ENCODE measurements at regions not wholly inside any gene's neighbourhood (a gene's known extent, or its start where the extent isn't known, plus 50 kb on each side); places are given as distances from the start of the nearest gene placed in this dataset.

DNA sequence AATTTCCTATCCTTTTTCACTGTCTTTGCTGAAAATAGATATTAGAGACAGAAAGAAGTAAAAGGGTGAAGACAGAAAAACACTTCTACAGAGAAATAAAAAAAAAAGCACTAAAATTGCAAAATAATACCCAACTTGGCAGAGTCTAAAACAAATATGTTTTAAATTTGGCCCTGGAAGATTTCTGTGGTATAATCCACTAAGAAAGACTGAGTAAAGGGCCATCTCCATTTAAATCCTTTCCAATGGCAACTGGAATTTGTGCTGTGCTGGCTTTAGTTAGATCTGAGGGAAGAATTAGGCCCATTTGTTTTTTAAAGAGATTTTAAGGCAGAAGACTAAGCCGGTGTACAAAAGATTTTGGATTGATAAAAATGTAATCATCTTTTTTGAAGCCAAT lies 321.2 kb downstream of the GJA1 start:
- TF ChIP-seq CTCF (IDR thresholded peaks at IDR 0.05; ENCODE audit: poor library complexity, severe bottlenecking) (no peak), POLR2AphosphoS5 (IDR thresholded peaks at IDR 0.05) (no peak), EP300 (conservative IDR thresholded peaks at IDR 0.05; ENCODE audit: poor library complexity, severe bottlenecking) (no peak)
